ENCODE measurements at regions not wholly inside any gene's neighbourhood (a gene's known extent, or its start where the extent isn't known, plus 50 kb on each side); places are given as distances from the start of the nearest gene placed in this dataset.

DNA sequence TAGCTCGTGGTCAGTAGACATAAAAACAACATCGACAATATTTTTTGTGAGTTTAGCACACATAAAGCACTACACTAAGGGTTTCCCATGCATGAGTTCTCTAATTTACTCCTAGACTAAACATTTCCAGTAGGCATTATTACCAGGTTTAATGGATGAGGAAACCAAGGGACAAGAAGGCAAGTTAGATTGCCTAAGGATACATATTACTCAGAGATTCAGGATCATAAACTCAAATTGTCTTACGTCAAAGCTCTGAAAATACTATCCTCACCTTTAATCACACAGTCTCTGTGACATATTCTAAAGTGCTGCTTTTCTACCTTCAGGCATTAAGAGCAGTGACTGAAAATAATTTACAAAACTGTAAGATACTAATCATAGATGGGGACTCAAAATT is 655.3 kb downstream of the SLC16A7 start:
- DNase-seq, result no peak
- no peak for ATAC-seq

DNA sequence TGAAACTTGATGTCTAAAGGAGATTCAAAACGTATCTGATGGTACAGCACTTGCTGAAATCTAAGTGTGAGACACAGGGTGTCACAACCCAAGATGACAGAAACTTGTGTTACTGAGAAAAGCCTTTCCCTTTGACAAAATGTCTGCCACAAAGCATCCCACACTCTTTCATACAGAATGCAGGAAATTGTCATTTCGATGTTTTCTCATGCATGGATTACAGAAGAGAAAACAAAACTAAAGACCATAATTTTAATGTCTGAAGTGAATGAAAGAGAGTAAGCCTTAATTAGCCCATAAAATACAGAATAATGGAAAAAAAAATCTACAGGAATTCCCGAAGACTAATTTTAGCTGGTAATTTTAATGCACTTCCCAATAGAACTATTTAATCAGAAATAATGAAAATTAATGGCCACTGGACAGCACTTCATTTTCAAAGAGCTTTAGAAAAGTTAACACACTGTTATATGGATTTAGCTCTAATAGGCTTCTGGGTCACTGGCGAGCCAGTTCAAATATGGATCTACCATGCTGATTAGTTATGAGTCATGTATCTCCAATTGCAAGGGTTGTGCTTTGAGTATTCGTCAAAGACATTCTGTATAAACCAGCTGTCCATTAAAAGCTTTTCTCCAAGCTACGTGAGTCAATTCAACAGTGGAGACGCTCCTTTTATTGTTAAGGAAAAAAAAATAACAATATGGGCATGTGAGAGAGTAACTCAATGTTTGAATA is 656.7 kb downstream of the SLC16A7 start:
- ATAC-seq, result no peak
- DNase-seq, result no peak

DNA sequence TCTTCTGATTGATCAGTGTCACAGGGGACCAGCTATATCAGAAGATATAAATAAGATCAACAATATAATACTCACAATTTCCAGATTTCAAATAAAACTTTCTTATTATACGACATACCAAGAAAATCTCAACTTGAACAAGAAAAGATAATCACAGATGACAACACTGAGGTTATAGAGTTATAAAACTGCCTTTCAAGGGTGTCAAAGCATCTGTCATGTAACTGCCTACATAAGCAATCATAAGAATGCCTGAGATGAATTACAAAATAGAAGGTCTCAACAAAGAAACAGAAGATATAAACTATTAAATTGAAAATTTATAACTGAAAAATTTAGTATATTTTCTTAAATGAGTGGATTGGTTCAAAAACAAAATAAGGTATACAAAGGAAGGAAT is 659.2 kb downstream of the SLC16A7 start:
- ATAC-seq (no peak), DNase-seq (no peak)

DNA sequence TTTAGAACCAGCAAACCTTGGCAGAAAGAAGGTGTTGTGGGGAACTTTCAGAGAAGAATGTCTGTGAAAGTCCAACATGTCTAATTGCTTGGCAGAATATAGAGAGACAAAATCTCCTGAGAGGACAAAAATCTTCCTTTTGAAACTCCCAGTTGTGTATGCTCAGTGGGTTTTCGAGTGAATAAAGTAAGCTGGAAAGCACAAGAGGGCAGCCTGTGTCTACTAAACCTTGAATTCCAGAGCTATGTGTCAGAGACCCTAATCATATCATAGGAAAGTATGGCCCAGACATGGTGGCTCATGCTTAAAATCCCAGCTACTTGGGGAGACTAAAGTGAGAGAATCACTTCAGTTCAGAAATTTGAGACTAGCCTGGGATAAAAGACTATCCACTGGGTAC is 661.2 kb downstream of the SLC16A7 start:
- no peak for DNase-seq
- no peak for ATAC-seq

DNA sequence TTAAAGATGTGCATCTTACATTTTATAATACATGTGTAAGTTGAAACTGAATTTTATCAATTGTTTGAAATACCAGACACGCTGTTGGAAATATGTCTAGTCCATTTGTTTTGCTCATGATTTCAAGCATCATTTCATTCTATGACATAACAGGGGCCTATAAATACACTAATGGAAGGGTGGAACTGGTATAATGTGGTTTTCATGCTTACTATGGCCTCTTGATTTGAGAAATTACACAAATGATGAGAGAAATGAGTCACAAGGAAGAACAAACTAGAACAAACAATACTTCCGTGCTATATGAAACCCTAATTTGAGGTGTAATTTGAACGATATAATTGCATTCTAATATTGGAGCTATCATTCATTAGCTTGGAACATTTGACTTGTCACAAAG is 663.4 kb downstream of the SLC16A7 start:
- DNase-seq, result no peak
- ATAC-seq, result no peak

DNA sequence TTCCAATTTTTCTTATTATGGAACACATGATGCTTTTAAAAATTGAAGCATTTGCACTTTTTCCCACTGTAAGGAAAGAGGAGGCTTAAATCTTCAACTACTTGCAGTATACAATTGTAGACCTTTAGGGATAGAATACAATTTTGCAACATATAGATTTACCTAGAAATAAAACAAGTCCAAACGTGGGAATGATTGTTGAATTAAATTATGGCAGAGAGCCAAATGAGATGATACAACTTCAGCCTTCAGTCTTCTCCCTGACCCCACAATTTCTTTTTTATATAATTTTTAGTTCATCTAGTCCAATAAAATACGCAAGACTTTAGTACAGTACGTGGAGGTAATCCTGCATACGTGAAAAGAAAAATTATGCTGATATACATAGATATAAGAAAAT is 666.5 kb downstream of the SLC16A7 start:
- DNase-seq (no peak), ATAC-seq (no peak)

DNA sequence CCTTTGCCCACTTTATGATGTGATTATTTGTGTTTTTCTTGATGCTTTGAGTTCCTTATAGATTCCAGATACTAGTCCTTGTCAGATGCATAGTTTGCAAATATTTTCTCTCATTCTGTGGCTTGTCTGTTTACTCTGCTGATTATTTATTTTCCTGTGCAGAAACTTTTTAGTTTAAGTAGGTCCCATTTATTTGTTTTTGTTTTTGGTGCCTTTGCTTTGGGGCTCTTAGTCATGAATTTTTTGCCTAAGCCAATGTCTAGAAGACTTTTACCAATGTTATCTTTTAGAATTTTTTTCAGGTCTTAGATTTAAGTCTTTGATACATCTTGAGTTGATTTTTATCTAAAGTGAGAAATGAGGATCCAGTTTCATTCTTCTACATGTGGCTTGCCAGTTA is 667.3 kb downstream of the SLC16A7 start:
- no peak for DNase-seq
- ATAC-seq, result no peak

DNA sequence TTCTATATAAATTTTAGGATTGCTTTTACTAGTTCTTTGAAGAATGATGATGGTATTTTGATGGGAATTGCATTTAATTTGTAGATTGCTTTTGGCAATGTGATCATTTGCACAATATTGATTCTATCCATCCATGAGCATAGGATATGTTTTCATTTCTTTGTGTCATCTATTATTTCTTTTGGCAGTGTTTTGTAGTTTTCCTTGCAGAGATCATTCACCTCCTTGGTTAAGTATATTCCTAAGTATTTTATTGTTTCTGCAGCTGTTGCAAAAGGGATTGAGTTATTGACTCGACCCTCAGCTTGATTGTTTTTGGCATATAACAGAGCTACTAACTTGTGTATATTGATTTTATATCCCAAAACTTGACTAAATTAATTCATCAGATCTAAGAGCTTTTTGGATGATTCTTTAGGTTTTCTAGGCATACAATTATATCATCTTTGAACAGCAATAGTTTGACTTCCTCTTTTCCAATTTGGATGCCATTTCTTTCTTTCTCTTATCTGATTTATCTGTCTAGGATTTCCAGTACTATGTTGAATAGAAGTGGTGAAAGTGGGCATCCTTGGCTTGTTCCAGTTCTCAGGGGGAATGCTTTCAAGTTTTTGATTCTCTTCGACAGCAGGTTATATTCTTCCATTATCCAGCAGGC is 668.1 kb downstream of the SLC16A7 start:
- ATAC-seq (no peak), DNase-seq (no peak)

DNA sequence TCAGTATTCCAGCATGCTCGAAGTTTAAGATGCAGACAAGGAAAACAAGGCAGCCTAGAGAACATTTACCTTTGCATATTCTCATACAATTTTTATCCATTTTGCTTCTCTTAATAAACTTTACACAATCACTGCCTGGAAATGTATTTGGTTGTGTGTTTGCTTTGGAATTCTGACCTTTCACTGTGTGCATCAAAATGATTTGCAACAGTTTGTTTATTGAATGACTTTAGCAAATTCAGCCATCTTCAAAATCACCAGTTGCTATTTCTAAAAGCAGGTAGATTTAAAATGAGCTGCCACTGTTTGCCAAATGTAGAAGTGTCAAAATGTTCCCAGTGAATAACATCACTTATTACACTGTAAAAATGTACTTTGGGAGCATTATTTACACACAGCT is 669.9 kb downstream of the SLC16A7 start:
- DNase-seq, result no peak
- no peak for ATAC-seq

DNA sequence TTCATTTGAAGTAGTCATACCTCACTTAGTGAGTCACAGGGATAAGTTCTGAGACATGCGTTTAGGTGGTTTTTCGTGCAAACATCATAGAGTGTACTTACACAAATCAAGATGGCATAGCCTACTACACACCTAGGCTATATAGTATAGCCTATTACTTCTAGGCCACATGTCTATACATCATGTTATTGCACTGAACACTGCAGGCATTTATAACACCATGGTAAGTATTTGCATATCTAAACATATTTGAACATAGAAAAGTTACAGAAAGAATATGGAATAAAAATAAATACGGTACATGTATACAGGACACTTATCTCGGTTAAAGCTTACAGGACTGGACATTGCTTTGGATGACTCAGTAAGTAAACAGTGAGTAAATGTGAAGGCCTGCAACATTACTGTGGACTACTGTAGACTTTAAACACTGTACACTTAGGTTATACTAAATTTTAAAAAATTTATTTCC is 670.6 kb downstream of the SLC16A7 start:
- DNase-seq, result no peak
- no peak for ATAC-seq

DNA sequence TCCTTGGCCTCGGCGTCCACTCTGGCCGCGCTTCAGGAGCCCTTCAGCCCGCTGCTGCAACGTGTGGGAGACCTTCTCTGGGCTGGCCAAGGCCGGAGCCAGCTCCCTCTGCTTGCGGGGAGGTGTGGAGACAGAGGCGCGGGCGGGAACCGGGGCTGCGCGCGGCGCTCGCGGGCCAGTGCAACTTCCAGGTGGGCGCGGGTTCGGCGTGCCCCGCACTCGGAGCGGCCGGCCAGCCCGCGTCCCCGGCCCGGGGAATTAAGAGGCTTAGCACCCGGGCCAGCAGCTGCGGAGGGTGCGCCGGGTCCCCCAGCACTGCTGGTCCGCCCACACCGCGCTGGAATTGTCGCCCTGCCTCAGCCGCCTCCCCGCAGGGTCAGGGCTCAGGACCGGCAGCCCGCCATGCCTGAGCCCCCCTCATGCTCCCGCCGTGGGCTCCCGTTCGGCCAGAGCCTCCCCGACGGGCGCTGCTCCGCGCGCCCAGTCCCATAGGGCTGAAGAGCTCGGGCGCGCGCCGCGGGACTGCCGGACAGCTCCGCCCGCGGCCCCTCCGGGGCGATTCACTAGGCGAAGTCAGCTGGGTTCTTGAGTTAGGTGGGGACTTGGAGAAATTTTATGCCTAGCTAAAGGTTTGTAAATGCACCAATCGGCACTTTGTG is 673.9 kb downstream of the SLC16A7 start:
- DNase-seq, result no peak
- ATAC-seq, result no peak

DNA sequence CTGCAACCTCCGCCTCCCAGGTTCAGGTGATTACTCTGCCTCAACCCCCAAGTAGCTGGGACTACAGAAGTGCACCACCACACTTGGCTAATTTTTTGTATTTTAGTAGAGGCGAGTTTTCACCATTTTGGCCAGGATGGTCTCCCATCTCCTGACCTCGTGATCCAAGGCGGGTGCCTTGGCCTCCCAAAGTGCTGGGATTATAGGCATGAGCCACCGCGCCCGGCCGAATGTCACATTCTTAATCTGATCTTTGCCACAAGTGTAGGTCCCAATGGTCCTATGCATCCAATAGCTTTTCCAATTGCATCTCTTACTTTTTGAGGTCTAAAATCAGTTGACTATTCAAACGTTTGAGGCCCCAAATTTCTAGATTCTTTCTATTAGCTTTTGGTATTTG is 676.0 kb downstream of the SLC16A7 start:
- DNase-seq (no peak), ATAC-seq (no peak)

DNA sequence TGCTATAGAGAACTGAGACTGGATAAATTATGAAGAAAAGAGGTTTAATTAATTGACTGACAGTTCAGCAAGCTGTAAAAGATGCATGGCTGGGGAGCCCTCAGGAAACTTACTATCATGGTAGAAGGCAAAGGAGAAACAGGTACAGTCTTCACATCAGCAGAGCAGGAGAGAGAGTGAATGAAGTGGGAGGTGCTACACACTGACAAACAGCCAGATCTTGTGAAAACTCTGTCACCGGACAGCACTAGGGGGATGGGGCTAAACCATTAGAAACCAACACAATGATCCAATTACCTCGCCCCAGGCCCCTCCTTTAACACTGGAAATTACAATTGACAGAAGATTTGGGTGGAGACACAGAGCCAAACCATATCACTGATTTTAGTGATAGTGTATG is 682.4 kb downstream of the SLC16A7 start:
- DNase-seq (no peak), ATAC-seq (no peak)

DNA sequence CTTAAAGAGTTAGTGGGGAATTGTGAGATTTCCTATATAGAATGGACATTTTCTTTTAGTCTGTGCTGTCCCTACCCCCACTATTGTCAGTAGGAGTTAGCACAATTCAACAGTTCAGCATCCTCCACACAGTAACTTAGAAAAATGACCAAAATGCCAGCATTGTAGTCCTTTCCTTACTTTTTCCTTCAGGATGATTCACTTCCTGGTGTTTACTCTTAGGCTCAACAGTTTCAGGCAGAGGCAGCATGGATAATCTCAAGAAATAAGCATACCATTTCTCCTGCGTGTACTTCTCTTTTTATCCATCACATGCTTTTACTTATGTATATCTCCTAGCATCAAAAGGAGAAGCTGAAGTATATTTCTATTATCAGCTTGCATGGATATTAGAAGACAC is 683.4 kb downstream of the SLC16A7 start:
- ATAC-seq (no peak), DNase-seq (no peak)

DNA sequence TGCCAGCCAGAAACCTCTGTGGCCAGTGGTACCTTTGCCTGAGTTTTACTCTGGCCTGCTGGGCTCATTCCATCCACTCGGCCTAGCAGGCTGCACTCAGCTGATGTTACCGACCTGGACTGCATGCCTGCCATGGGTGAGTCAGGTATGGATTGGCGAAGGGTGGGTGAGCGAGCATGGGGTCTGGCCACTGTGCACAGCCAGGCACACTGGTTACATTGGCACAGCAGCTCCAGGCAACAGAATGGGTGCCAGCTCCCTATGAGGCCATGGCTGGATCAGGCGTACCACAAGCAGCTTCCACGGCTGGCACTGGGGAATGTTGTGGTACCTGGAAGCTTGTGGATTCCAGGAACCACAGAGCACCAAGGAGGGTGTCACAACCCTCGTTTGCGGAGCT is 685.7 kb downstream of the SLC16A7 start:
- ATAC-seq (no peak), DNase-seq (no peak)

DNA sequence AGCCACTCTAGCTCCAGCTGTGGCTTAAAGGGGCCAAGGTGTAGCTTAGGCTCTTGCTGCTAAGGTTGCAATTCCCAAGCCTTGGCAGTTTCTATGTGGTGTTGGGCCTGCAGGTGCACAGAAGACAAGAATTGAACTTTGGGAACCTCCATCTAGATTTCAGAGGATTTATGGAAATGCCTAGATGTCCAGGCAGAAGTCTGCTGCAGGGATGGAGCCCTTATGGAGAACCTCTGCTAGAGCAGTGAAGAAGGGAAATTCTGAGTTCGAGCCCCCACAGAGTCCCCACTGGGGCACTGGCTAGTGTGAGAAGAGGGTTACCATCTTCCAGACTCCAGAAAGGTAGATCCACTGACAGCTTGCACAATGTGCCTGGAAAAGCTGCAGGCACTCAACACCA is 694.7 kb downstream of the SLC16A7 start:
- no peak for ATAC-seq

DNA sequence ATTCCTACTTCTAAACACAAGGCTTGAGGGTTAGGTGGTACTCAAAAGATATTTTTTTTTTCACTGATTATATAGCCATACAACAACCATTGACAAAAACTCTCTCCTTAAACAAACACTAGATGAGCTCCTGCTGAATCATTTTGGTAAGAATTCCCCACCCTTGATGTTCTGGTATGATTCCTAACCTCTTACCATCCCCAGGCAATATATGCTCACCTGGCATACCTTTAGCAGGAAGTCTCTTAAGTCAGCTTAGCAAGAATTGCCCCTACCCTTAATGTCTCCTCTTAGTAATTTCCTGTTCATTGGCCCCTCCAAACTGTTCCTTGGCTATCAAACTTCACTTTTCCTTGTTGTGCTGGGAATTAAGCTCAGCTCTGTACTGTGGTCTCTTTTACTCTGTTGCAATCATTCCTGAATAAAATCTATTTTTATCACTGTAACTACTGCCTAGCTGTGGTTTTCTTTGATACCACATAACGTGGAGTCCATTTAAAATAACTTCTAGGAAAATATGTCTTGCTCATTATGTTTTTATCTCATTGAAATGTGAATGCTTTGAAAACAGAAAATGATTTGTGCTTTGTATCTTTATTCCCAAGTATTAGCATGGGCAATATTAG is 712.6 kb downstream of the SLC16A7 start:
- ATAC-seq, result no peak
- no peak for DNase-seq

More for the DNA sequence above, 694.7 kb downstream of the SLC16A7 start:
- no peak for DNase-seq

DNA sequence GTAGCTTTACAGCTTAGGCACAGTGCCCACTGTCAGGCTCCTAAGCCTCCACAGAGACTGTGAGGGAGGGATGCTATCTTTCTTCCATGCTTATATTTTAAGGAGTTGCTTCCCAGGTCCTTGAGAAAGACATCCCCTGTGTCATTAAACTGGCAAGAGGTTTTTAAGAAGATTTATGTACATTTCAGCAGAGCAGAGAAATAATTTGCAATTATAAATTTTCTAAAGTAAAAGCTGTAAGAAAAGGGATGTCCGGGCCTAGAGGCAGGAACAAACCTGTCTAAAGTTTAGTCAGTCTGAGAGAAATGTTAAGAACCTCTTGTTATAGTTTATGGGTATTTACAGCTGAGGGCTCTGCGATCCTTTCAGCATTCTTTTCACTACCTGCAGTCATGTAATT is 716.1 kb downstream of the SLC16A7 start:
- no peak for ATAC-seq
- no peak for DNase-seq

DNA sequence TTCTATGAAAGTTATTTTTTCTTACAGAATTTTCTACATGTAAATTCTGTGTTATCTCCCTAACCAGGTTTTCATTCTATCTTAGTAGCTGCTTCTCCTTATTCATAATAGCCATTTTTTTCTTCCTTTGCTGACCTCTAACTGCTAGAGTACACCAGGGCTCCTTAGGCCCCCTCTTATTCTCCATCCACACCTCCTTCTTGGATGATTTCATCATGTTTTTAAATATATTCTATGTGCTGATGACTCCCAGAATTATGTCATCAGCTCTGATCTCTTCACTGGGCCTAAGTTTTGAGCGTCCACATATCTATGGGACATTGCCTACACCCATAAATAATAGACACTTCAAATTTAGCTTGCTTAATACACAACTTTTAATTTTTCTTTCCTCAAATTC is 721.5 kb downstream of the SLC16A7 start:
- ATAC-seq (no peak), DNase-seq (no peak)

DNA sequence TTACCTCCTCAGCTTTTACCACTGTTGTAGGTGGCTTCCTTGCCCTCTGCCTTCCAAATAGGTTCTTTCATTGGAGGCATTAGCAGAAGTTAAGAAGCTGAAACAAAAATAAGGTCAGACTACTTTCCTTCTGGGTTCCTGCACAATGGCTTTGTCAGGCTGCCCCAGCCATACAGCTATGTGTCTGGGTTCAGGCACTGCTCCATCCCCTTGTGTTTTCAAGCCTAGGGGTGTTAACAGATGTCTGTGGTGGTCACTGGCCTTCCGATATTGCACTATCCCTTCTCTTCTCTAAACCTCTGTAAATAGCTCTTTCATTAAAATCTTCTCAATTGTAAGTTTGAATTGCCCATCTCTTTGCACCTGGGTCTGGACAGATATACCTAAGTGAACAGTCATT is 728.9 kb downstream of the SLC16A7 start:
- DNase-seq (no peak), ATAC-seq (no peak)

DNA sequence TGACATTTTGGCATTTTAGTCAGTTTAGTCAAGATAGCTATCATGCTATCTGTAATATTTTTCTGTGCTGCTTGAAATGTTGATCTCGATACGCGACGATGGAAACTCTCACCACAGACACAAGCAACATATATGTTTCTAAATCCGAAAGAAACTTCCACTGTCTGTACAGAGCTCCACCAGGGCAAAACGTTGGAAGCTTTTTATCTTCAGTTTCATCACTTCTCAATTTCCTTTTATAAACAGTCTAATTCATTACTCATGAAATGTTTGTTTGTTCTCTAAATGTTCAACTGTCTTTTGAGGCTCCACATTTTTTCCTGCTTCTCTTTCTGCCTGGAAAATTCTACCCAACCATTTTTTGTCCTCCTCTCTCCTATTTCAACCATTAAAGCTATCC is 737.6 kb downstream of the SLC16A7 start:
- no peak for ATAC-seq
- DNase-seq, result no peak

DNA sequence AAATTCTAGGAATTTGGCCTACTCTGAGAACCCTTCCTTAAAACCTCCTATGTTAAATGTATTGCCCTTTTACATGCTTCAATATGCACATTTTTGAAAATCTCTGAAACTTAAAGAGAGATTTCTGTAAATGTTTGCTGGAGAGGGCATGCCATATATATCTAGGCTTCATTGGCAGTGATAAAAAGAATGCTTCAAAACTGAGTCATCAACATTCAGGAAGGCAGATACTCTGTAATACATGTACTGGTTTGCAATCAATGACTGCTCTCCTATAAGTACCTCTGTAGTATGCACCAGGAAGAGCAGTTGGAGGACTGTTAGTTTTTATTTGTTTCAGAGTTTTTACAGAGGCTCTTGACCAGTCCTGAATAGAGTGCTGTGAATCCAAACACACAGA is 739.9 kb downstream of the SLC16A7 start:
- ATAC-seq, result no peak
- no peak for DNase-seq

All from stimulated activated naive CD8-positive, alpha-beta T cell treated with anti-CD3 and anti-CD28 coated beads, Interleukin-15, Interleukin-2, amounts not matched to agents 100 U/mL and 50 U/mL, for 24 hours (primary cell).